ENCODE measurements at regions not wholly inside any gene's neighbourhood (a gene's known extent, or its start where the extent isn't known, plus 50 kb on each side); places are given as distances from the start of the nearest gene placed in this dataset.

DNA sequence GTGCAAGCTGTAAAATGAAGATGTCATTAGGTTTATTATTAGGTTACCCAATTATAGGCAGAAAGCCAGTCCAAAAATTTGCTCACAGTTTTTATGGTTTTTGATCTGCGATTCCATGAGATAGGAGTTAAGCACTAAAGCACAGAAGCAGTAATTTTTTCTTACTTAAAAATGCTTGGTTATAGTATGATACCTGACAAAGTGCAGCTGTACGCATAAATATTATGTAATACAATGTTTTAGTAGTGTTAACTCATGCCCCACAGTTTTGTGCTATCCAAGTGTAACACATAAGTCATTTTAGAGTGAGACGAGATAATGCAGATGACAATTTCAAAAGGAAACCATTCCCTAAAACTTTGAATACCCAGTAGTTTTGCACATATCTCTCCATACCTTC, 357.8 kb downstream of the TMA16 start:
- no peaks in the 10 kb centered on the region for H3K36me3 ChIP-seq (ENCODE audit: insufficient read depth, low read length)
- no peaks in the 10 kb centered on the region for H3K9me2 ChIP-seq (ENCODE audit: insufficient read depth, low read length)
- no peak overlapping the region for H3K4me2 ChIP-seq (ENCODE audit: low read length)
- H3F3A ChIP-seq (ENCODE audit: insufficient read depth, low read length, poor library complexity, severe bottlenecking), result no peaks in the 10 kb centered on the region
- H3K27ac ChIP-seq (ENCODE audit: low read length), result no peak overlapping the region
- H3K9me3 ChIP-seq (ENCODE audit: low read length), result no peaks in the 10 kb centered on the region
- H3K4me3 ChIP-seq (ENCODE audit: low read length), result no peak overlapping the region
- H4K20me1 ChIP-seq (ENCODE audit: insufficient read depth), result no peaks in the 10 kb centered on the region
- H3K9ac ChIP-seq (ENCODE audit: low read length), result no peak overlapping the region
- no peak for TF ChIP-seq EP300 (conservative IDR thresholded peaks at IDR 0.05; ENCODE audit: poor library complexity, severe bottlenecking)
- H3K79me2 ChIP-seq (replicated peaks; ENCODE audit: insufficient read depth, low read length), result no peaks in the 10 kb centered on the region
- no peak overlapping the region for H2AFZ ChIP-seq (ENCODE audit: low read depth, low read length)
- no peaks in the 10 kb centered on the region for H3K27me3 ChIP-seq (ENCODE audit: insufficient read depth, low read depth, low read length)

DNA sequence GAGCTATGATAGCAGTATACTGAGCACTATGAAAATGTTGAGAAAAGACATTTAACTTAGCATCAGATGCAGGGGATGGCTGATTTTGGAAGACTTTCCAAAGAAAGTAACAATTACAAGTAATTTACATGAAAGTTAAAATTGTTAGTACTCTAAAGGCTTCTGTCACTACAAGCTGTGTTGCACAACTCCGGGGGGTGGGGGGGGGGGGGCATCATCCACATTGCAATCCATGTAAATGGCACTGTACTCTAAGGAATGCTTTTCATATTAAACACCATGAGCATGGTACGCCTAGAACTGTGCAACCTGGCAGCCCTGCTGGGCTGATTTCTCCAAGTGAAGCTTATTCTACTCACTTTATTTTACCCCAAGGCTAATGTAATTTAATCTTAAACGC, 363.4 kb downstream of the TMA16 start:
- Histone ChIP-seq H3K4me3 (ENCODE audit: low read length) (no peak overlapping the region), H4K20me1 (ENCODE audit: insufficient read depth) (no peaks in the 10 kb centered on the region), H3F3A (ENCODE audit: insufficient read depth, low read length, poor library complexity, severe bottlenecking) (no peaks in the 10 kb centered on the region), H3K27ac (ENCODE audit: low read length) (no peak overlapping the region), H2AFZ (ENCODE audit: low read depth, low read length) (no peak overlapping the region), H3K4me2 (ENCODE audit: low read length) (no peak overlapping the region), H3K9me3 (ENCODE audit: low read length) (no peaks in the 10 kb centered on the region), H3K9me2 (ENCODE audit: insufficient read depth, low read length) (no peaks in the 10 kb centered on the region), H3K36me3 (ENCODE audit: insufficient read depth, low read length) (no peaks in the 10 kb centered on the region), H3K9ac (ENCODE audit: low read length) (no peak overlapping the region), H3K79me2 (replicated peaks; ENCODE audit: insufficient read depth, low read length) (no peaks in the 10 kb centered on the region), H3K27me3 (ENCODE audit: insufficient read depth, low read depth, low read length) (no peaks in the 10 kb centered on the region)
- no peak for TF ChIP-seq EZH2 (IDR thresholded peaks at IDR 0.05; ENCODE audit: borderline replicate concordance, insufficient read depth, low read length, poor library complexity, severe bottlenecking)
- no peak for TF ChIP-seq RAD21 (conservative IDR thresholded peaks at IDR 0.05)
- no peak for TF ChIP-seq MXI1 (conservative IDR thresholded peaks at IDR 0.05; ENCODE audit: poor library complexity, severe bottlenecking)
- TF ChIP-seq SMC3 (conservative IDR thresholded peaks at IDR 0.05; ENCODE audit: poor library complexity), result no peak
- TF ChIP-seq, protein P1, sequence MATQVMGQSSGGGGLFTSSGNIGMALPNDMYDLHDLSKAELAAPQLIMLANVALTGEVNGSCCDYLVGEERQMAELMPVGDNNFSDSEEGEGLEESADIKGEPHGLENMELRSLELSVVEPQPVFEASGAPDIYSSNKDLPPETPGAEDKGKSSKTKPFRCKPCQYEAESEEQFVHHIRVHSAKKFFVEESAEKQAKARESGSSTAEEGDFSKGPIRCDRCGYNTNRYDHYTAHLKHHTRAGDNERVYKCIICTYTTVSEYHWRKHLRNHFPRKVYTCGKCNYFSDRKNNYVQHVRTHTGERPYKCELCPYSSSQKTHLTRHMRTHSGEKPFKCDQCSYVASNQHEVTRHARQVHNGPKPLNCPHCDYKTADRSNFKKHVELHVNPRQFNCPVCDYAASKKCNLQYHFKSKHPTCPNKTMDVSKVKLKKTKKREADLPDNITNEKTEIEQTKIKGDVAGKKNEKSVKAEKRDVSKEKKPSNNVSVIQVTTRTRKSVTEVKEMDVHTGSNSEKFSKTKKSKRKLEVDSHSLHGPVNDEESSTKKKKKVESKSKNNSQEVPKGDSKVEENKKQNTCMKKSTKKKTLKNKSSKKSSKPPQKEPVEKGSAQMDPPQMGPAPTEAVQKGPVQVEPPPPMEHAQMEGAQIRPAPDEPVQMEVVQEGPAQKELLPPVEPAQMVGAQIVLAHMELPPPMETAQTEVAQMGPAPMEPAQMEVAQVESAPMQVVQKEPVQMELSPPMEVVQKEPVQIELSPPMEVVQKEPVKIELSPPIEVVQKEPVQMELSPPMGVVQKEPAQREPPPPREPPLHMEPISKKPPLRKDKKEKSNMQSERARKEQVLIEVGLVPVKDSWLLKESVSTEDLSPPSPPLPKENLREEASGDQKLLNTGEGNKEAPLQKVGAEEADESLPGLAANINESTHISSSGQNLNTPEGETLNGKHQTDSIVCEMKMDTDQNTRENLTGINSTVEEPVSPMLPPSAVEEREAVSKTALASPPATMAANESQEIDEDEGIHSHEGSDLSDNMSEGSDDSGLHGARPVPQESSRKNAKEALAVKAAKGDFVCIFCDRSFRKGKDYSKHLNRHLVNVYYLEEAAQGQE (IDR thresholded peaks at IDR 0.05; ENCODE audit: borderline replicate concordance), result no peak
- TF ChIP-seq, protein P2, sequence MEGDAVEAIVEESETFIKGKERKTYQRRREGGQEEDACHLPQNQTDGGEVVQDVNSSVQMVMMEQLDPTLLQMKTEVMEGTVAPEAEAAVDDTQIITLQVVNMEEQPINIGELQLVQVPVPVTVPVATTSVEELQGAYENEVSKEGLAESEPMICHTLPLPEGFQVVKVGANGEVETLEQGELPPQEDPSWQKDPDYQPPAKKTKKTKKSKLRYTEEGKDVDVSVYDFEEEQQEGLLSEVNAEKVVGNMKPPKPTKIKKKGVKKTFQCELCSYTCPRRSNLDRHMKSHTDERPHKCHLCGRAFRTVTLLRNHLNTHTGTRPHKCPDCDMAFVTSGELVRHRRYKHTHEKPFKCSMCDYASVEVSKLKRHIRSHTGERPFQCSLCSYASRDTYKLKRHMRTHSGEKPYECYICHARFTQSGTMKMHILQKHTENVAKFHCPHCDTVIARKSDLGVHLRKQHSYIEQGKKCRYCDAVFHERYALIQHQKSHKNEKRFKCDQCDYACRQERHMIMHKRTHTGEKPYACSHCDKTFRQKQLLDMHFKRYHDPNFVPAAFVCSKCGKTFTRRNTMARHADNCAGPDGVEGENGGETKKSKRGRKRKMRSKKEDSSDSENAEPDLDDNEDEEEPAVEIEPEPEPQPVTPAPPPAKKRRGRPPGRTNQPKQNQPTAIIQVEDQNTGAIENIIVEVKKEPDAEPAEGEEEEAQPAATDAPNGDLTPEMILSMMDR (IDR thresholded peaks at IDR 0.05; ENCODE audit: poor library complexity, severe bottlenecking), result no peak
- no peak for TF ChIP-seq POLR2AphosphoS5 (IDR thresholded peaks at IDR 0.05)
- no peak for TF ChIP-seq TAF1 (IDR thresholded peaks at IDR 0.05; ENCODE audit: low read depth)
- no peak for TF ChIP-seq EP300 (conservative IDR thresholded peaks at IDR 0.05; ENCODE audit: poor library complexity, severe bottlenecking)

DNA sequence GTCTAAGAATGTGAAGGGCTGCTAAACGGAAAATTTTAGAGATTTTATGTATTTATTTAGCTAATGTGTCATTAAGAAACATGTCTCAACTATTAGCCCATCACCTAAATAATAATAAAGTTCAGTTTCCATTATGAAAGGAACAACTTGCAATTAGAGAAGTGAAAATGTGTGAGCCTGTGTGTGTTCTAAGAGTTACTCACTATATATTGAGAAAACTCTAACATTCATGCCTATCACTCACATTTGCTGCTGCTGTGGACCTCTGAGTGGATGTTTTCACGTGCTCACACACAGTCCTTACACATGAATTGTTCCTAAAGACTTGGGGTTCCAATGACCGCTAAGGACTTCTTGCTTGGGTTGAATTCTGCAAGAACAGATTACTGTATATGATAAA, 364.0 kb downstream of the TMA16 start:
- Histone ChIP-seq H2AFZ (ENCODE audit: low read depth, low read length) (no peak overlapping the region), H4K20me1 (ENCODE audit: insufficient read depth) (no peaks in the 10 kb centered on the region), H3K79me2 (replicated peaks; ENCODE audit: insufficient read depth, low read length) (no peaks in the 10 kb centered on the region), H3F3A (ENCODE audit: insufficient read depth, low read length, poor library complexity, severe bottlenecking) (no peaks in the 10 kb centered on the region), H3K27ac (ENCODE audit: low read length) (no peak overlapping the region), H3K9ac (ENCODE audit: low read length) (no peak overlapping the region), H3K27me3 (ENCODE audit: insufficient read depth, low read depth, low read length) (no peaks in the 10 kb centered on the region), H3K9me2 (ENCODE audit: insufficient read depth, low read length) (no peaks in the 10 kb centered on the region), H3K4me2 (ENCODE audit: low read length) (no peak overlapping the region), H3K4me3 (ENCODE audit: low read length) (no peak overlapping the region), H3K9me3 (ENCODE audit: low read length) (no peaks in the 10 kb centered on the region), H3K36me3 (ENCODE audit: insufficient read depth, low read length) (no peaks in the 10 kb centered on the region)
- TF ChIP-seq MXI1 (conservative IDR thresholded peaks at IDR 0.05; ENCODE audit: poor library complexity, severe bottlenecking) (no peak), RAD21 (conservative IDR thresholded peaks at IDR 0.05) (no peak), POLR2AphosphoS5 (IDR thresholded peaks at IDR 0.05) (no peak), TAF1 (IDR thresholded peaks at IDR 0.05; ENCODE audit: low read depth) (no peak), EZH2 (IDR thresholded peaks at IDR 0.05; ENCODE audit: borderline replicate concordance, insufficient read depth, low read length, poor library complexity, severe bottlenecking) (no peak), EP300 (conservative IDR thresholded peaks at IDR 0.05; ENCODE audit: poor library complexity, severe bottlenecking) (no peak), SMC3 (conservative IDR thresholded peaks at IDR 0.05; ENCODE audit: poor library complexity) (no peak)
- TF ChIP-seq, protein P1 (IDR thresholded peaks at IDR 0.05; ENCODE audit: borderline replicate concordance), result no peak
- TF ChIP-seq, protein P2 (IDR thresholded peaks at IDR 0.05; ENCODE audit: poor library complexity, severe bottlenecking), result no peak
